Cardiac fibroblast (primary cell): ENCODE measurements at regions not wholly inside any gene's neighbourhood (a gene's known extent, or its start where the extent isn't known, plus 50 kb on each side); places are given as distances from the start of the nearest gene placed in this dataset.

Source experiments
- DNase-seq, 2 donors: peaks; one replicate each; pipeline versions ENCODE4 v3.0.0 to v3.0.0-alpha.2; 2010; ENCODE audit warnings: low read depth in 2 of 2
- H3K4me3 ChIP-seq, 2 donors: replicated peaks in 1 of 2; 1 replicate in 1 of 2; 2 replicates in 1 of 2; pipeline ENCODE4 v1.5.1; 2011; ENCODE audit warnings: low read depth in 2 of 2, low read length in 2 of 2, mild to moderate bottlenecking in 2 of 2, moderate library complexity in 1 of 2
- TF ChIP-seq, protein P1 (sequence below): IDR thresholded peaks from one replicate; pipeline ENCODE4 v1.5.1; 2011; ENCODE audit warnings: low read depth, mild to moderate bottlenecking, low read length, inconsistent platforms

DNA sequence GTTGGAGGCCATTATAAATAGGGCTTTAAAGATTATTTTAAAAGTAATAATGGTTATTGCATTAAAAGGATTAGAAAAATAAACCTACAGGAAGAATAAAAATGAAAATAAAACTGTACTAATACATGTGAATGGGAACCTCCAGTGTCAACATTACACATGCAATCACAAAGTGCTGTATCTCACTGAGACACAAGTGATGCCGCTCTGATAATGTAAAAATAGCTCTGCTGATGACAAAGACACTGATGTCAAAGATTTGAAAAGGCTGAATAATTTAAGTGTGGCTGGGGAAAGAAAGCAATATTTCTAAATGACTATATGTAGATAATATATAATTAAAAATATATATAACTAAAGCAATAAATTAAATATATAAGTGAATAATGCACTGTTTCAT lies 129.1 kb upstream of the RAP2B start:
- DNase-seq, result no peak
- no peak overlapping the region for H3K4me3 ChIP-seq
- TF ChIP-seq, protein P1, sequence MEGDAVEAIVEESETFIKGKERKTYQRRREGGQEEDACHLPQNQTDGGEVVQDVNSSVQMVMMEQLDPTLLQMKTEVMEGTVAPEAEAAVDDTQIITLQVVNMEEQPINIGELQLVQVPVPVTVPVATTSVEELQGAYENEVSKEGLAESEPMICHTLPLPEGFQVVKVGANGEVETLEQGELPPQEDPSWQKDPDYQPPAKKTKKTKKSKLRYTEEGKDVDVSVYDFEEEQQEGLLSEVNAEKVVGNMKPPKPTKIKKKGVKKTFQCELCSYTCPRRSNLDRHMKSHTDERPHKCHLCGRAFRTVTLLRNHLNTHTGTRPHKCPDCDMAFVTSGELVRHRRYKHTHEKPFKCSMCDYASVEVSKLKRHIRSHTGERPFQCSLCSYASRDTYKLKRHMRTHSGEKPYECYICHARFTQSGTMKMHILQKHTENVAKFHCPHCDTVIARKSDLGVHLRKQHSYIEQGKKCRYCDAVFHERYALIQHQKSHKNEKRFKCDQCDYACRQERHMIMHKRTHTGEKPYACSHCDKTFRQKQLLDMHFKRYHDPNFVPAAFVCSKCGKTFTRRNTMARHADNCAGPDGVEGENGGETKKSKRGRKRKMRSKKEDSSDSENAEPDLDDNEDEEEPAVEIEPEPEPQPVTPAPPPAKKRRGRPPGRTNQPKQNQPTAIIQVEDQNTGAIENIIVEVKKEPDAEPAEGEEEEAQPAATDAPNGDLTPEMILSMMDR, result no peak

DNA sequence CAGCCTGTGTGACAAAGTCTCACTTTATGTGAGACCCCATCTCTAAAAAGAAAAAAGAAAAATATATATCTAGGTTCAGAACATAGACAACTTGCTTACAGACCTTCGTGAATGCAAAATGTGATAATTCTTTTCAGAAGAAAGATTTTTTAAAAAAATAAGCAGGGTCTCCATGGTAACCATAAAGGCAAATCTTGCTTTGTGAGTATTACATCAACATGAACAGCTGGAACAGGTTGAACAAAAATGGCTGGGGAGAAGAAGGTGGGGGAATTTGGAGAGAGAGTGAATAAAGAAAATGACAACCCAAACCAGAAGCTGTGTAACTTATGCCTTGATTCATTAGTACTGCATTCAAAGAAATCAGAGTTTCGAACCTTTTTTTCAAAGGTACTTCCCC lies 125.2 kb upstream of the RAP2B start:
- H3K4me3 ChIP-seq, result no peak overlapping the region
- TF ChIP-seq, protein P1, result no peak
- no peak for DNase-seq

DNA sequence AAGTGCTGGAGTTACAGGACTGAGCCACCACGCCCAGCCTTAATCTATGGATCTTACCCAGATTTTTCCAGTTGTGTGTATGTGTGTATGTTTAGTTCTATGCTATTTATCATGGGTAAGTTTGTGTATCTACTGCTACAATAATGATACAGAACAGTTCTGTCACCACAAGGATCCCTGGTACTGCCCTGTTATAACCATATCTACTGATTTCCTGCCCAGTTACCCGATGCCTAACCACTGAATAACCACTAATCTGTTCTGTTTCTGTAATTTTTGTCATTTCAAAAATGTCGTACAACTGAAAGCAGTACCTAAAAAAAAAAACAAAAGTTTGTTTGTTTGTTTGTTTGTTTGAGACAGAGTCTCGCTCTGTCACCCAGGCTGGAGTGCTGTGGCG lies 123.7 kb upstream of the RAP2B start:
- no peak for DNase-seq
- H3K4me3 ChIP-seq, result no peak overlapping the region
- TF ChIP-seq, protein P1, result no peak

DNA sequence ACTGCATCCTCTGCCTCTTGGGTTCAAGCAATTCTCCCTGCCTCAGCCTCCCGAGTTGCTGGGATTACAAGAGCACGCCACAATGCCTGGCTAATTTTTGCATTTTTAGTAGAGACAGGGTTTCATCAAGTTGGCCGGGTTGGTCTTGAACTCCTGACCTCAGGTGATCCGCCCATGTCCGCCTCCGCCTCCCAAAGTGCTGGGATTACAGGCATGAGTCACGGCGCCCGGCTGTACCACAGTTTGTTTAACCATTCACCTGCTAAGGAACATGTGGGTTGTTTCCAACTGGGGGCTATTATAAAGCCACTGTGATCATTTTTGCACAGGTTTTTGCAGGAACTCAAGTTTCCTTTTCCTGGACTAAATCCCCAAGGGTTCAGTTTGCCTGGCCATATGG lies 123.2 kb upstream of the RAP2B start:
- TF ChIP-seq, protein P1, result no peak
- peak in 1 of 2 donors; percentile 24 for DNase-seq
- H3K4me3 ChIP-seq, result no peak overlapping the region

DNA sequence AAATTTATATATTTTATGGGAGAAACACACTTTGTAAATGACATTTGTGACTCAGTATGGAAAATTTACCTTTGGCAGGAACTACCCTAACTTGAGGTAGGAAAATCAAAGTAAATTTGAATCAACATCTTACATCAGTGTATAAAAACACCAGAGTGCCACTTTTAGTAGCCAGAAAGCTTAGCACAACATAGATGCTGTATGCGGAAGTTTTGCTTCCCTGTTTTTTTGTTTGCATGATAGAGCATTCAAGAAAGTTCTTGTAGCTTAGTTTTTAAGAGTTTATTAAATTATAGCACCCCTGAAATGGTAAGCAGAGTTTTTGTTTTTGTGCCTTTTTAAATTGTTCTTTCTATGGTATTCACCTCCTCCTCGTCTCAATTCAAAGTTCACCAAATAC lies 120.8 kb upstream of the RAP2B start:
- no peak for DNase-seq
- TF ChIP-seq, protein P1, result no peak
- no peak overlapping the region for H3K4me3 ChIP-seq

DNA sequence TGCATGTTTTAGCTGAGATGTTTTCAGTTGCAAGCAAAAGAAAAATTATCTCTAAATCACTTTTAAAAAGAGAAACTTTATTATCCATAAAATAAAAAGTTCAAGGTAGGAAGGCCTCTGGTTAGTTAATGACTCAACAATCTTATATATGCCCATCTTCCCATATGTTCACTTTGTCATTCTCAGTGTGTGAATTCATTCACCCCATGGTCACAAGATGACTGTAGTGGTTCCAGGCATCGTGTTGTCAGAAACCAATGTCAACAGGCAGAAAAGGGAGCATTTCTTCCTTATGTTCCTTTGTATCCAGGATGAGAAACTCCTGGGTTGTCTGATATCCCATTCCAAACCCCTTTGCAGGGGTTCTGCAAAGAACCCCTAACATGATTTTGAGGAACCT lies 119.9 kb upstream of the RAP2B start:
- no peak overlapping the region for H3K4me3 ChIP-seq
- TF ChIP-seq, protein P1, result no peak
- DNase-seq, result no peak

DNA sequence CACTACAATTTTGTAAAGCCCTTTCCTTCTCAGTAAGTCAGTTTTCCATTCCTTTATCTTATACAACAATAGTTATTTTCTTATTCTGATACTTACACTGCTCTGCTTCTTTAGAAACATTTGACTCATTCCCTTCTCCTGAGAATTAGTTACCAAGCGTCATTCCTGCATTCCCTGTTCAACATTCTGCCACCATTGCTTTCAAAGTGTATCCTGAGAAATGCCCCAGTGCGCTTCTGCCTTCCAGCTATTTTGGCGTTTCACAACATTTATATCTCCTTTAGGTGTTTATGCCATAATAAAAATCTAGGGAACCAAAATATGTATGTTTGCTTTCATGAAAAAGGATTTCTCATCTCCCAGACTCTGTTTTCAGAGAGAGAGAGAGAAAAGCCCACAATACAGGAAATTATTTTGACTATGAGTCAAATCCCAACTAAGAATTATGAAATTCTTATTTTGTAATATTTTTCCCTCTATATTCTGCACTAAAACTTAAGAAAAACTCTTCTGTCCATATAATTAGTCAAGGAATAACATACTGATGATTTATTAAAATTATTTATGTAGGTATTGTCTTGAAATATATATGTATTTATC lies 118.2 kb upstream of the RAP2B start:
- TF ChIP-seq, protein P1, result no peak
- DNase-seq, result peak; percentile 66 to 85
- H3K4me3 ChIP-seq, result peak overlapping the region in 1 of 2 donors; percentile 11
